CD4-positive, alpha-beta T cell treated with Interleukin-2 at 100 ng/mL for 4 hours (primary cell): ENCODE measurements at regions not wholly inside any gene's neighbourhood (a gene's known extent, or its start where the extent isn't known, plus 50 kb on each side); places are given as distances from the start of the nearest gene placed in this dataset.

Experiments used
- DNase-seq: peaks from one replicate; pipeline ENCODE4 v3.0.0-alpha.2; 2020; ENCODE audit warnings: low spot score

DNA sequence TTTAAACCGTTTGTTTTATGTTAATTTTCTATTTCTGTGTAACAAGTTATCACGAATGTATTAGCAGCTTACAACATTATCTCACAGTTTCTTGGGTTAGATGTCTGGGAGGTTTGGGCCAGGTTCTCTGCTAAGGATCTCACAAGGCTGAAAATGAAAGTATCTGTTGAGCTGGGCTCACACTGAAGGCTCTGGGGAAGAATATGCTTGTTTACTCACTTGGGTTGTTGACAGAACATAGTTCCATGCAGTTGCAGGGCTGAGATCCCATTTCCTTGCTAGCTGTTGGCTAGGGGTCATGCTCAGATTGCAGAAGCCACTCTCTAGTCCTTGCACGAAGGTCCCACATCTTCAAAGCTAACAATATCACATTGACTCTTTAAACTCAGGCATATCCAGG, 266.6 kb upstream of the GNAI1 start:
- no peak for DNase-seq

DNA sequence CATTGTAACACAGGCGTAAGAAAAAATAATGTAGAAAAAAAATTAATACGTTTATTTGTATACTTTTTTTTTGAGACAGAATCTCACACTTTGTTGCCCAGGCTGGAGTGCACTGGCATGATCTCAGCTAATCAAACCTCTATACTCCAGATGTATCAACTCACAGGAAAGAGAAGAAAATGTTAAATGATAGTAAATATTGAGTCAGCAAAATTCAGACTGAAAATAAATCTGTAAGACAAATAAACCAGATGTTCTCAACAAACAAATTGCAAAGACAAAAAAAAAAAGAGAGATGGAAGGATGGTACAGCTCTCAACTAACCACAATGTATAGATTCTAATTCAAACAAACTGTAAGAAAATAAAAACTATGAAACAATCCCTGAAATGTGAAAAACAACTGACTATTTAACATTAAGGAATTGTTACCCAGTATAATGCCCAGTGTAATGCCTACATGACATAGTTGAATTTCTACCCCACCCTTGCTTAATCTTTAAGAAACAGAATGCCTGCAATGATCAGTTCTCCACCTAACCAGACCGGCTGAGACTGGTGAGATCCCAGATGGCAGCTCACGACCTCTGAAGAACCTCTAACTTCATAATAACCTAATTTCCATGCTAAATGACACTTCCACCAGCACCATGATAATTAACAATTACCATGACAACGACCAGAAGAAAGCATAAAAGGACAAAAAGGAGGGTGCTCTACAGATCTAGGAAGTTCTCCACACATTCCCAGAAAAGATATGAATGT, 272.0 kb upstream of the GNAI1 start:
- no peak for DNase-seq

DNA sequence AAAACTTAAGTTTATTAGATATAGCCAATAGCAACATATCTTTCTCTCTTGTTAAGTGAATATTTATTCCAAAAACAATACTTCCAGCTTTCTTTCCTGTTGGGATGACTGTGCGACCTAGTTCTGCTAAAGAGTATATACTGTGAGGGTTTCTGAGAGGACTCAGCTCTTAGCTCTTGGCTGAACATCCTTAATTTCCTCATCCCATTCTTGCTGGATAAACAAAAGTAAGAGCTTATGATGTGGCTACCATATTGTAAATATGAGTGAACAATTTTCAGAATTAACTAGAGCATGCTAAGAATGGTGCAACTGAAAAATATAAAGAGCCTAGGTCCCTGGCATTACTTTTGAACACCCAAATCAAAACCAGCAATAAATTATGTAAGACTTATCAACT, 279.5 kb upstream of the GNAI1 start:
- no peak for DNase-seq

DNA sequence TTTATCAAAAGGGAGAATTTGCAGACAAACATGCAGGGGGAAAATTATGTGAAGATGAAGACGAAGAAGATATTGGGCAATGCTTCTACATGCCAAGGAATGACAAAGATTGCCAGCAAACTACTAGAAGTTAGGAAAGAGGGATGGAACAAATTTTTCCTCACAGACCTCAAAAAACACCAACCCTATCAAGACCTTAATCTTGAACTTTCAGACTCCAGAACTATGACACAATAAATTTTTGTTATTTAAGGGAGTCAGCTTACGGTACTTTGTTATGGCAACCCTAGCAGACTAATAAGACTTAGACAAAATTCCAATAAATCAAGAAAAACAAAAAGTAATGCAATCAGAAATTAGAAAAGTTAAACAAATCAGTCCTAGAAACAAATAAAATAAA, 280.0 kb upstream of the GNAI1 start:
- no peak for DNase-seq

DNA sequence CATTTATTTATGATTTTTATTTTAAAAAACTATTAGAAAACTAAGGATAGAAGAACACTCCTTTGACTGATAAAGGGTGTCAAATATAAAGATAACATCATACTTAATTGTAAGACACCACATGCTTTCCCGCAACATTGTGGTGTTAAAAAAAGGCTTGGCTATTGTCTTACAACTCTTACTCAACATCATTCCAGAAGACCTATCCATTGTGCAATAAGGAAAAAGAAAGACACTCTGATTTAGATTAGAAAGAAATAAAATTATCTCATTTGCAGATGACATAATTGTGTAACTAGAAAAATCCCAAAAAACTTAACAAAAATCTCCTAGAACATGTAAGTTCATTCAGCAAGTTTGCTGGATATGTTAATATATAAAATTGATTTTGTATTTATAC, 296.7 kb upstream of the GNAI1 start:
- no peak for DNase-seq

DNA sequence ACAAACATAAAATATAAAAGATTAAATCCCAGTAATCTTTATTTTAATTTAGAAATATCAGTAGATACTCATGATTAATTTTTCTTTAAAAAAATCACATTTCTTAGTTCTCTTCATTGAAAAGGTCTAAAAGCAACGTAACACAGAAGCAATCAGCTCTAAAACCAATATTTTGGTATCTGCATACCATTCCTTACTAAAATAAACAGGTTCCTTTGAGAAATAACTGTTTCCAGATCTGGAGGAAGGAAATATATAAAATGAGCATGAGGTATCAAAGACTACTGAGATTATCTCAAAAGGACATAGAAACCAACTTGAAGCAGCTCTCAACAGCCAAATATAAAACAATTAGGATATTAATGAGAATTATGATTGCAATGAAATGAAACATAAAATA, 301.0 kb upstream of the GNAI1 start:
- no peak for DNase-seq

DNA sequence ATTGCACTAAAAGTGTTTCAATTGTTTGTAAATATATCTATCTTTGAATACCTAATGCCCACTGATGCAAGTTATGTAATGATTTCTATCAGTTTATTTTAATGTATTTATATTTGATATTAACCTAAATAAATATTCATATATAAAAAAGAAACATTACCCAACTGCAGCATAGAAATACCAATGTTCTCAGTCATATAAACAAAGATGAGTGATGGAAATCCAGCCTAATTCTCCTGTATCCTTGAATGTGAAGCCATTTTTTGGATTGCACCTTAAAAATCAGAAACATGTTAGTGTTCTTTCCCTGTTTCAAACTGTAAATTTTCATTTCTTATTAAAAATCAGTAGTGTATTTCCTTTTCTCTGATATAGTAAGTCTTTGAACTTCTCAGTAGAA, 305.8 kb upstream of the GNAI1 start:
- DNase-seq = no peak

DNA sequence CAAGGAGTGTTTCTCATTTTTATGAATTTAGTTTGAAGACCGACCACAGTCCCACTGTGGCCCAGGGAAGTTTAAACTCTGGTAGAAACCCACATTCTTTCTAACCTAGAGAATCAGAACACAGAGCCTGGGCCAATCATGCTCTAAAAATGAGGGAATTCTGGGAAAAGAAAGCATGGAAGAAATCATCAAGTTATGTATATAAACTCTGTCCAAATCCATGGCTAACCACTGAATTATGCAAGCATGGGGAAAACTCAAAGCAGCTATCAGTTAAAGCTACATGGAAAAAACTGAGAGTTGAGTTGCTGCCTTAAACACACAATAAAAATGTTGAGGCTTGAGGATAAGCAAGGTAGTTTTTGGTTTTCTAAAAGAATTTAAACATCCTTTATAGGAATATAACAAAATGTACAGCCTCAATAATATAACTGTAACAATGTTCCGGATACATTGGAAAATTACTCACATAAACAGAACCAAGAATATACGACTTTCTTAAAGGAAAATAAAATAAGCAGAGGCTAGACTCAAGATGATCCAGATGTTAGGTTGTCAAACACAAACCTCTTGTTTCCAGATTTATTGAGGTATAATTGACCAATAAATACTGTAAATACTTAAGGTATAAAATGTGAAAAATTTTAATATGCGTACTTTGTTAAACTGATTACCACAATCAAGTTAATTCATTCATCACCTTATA, 311.2 kb upstream of the GNAI1 start:
- no peak for DNase-seq

DNA sequence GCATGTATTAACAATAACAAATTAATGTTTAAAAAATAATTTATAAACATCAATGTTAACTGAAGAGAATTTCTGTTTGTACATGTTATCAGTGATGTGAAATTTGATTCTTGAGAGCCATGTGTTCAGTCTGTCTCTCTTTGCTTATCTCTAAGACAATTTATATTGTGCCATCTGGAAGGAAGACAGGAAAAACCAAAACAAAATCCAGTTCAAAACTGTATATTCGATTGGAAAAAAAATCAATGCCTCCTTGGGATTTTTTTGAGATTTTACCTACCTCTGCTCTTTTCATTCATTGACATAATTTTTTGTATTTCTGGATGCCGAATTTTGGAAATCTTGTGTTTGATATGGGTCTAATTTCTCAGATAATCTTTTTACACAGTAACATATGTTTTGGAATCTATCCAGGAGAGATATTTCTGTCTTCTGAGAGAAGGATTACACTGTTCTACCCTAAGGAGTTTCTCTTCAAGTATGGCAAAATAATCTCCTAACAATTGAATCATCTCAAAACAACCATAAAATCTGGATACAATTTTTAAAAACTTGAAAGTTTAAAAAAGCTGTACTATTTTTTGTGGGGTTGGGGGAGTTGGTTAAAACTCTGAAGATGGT, 311.9 kb upstream of the GNAI1 start:
- DNase-seq = no peak

DNA sequence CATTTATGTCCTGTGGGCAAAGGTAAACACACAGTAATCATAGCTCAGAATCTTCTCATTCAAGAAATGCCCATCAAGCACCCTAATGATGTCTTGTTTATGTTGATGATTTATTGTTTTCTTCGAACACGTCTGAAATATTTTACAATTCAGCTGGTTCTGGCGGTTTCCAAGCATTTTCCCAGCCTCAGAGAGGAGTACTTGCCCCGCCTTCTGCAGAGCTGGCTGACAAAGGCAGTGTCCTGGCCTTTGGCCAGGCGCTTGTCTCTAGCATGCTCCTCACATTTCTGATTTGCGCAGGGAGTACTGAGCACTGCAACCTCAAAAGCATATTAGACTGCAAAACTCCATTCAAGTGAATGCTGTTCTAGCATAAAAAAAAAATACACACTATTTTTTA, 314.2 kb upstream of the GNAI1 start:
- no peak for DNase-seq

DNA sequence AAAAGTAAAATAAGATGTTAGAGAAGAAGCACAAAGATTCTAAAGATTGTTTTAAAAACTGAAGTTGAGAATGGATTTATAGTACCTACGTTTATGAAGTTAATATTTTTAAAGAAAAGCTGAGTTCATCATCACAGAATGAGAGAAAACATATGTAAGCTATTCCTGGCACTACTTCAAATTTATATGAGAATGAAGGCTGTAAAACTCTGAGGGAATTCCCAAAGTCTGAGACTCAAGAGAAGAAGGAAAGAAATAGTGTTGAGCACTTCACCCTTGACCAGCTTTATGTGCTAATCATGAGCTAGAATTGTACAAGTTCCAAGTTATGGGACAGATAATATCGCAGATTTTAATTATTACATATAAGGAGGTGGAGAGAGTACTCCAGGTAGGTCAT, 323.7 kb upstream of the GNAI1 start:
- DNase-seq = no peak

DNA sequence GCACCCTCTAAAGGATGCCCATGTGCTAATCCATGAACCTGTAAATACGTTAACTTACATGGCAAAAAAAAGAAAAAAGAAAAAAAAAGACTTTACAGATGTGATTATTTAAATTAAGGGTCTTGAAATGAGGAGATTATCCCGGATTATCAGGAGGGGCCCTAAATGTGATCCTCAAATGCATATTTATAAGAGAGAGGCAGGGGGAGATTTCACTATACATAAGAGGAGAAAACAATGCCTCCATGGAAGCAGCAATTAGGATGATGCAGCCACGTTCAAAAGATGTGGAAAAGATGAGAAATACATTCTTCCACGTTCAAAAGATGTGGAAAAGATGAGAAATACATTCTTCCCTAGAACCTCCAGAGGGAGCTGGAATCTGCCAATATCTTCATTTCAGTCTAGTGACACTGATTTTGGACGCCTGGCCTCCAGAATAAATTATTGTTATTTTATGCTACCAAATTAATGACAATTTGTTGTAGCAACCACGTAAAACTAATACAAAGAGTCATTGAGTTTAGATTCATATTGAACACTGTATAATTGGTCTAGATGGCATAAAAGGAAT, 328.4 kb upstream of the GNAI1 start:
- no peak for DNase-seq

DNA sequence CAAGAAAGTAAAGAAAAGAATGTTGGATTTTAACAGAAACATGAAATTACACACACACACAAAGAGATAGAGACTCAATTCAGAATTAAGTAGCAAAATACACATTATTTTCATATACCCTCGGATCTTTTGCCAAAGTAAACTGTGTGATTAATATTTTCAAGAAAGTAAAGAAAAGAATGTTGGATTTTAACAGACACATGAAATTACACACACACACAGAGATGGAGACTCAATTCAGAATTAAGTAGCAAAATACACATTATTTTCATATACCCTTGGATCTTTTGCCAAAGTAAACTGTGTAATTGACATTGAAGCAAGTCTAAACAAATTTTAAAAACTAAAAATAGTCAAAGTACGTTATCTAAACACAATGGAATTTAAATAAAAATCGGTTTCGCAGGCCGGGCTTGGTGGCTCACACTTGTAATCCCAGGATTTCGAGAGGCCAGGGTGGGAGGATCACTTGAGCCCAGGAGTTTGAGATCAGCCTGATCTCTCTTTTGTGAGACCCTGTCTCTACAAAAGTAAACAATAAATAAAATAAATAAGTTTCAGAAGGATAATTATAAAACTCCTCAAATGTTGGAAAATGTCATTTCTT, 337.3 kb upstream of the MAGI2 start:
- DNase-seq = no peak

DNA sequence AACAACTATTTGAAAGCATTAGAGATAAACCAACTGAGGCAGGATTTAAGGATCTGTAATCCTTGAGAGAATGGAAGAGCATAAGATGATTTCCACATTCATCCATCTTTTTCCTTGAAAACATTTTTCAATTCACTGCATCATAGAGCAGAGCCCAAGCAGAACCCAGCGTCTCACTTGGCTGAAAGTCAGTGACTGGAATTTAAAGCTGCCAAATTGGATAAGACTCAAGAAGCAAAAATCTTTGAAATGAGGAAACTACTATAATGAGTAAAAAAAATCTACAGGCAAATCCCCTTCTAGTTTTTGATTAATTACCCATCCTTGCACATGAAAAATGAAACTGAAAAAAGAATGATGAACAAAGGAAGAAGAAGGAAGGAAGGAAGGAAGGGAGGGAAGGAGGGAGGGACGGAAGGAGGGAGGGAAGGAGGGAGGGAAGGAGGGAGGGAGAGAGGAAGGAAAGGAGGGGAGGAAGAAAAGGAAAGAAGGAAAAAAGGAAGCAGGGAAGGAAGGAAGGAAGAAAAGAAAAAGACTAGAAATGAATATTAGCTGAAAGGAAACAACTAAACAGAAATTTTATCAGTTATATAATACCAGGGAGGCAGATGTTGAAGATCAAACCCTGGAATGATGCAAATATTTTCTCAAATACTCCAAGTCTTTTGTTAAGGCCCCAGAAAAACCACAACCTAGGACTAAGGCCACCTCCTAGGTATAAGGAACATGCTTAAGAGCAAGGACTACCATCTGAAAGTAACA, 336.3 kb upstream of the MAGI2 start:
- DNase-seq = no peak

DNA sequence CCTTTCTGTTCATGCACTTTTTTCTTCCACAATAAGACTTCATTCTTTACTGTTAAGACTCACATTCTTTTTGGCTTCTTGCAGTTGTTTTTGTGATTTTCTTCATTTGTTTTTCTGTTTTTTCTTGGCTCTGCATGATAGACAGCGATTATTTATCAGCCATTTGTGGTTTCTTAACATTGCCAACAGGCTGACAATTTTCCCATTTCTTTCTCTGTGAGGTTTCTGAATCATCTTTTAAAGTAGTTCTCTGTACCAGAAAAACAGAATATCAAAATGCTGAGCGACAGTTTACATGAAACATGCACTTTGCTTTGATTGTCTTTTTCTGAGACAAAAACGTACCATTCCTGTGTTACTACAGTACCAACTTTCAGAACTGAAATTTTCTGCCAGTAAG, 334.2 kb upstream of the MAGI2 start:
- DNase-seq = no peak

DNA sequence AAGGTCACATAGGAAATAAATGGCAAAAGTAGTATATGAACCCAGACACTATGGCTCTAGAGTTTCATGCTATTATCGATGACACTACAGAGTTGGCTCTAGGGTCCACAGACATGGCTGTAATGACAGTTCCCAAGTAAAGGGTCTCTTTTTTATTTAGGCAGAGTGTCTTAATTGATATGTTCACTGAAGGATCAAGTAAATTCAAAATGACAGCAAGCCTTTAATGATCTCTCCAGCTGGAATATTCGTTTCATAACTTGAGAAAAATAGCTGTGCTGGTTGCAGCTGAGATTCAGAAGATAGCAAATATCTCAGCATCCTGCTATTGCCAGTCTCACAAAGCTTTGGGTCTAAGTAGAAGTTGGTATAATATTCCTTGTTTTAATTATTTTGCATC, 333.6 kb upstream of the MAGI2 start:
- no peak for DNase-seq

DNA sequence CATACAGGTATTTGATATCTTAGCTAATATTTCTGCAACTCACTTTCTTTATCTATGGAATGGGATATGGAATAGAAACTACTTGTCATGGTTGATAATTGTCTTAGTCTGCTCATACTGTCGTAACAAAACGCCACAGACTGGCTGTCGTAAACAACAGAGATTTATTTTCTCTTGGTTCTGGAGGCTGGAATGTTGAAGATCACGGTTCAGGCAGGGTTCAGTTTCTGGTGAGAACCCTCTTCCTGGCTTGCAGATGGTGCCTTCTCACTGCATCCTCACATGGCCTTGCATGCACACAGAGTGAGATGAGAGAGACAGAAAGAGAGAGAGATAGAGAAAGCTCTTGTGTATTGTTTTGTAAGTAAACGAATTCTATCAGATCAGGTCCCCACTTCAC, 332.7 kb upstream of the MAGI2 start:
- no peak for DNase-seq

DNA sequence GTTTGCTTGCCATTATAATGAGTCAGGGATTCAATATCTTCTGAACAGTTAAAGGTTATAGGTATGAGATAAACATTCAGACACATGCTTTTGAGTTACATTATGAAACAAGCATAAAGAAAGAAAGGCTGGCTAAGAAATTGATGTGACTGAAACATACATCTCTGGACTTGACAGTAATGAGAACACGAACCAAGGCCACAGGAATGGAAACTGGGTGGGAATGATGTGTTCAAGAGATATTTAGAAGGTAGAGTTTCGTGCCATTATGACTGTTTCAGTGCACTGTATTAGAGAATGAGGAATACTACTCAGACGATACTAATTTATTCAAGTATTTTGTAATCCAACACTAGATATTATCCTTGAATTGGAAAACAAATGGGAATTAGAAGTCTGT, 332.1 kb upstream of the MAGI2 start:
- no peak for DNase-seq

DNA sequence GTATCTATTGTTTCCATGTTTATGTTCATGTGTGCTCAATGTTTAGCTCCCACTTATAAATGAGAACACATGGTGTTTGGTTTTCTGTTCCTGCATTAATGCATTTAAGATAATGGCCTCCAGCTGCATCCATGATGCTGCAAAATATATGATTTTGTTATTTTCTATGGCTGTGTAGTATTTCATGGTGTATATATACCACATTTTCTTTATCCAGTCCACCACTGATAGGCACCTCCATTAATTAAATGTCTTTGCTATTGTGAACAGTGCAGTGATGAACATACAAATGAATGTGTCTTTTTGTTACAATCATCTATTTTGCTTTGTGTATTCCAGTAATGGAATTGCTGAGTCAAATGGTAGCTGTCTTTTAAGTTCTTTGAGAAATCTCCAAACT, 329.4 kb upstream of the MAGI2 start:
- no peak for DNase-seq

DNA sequence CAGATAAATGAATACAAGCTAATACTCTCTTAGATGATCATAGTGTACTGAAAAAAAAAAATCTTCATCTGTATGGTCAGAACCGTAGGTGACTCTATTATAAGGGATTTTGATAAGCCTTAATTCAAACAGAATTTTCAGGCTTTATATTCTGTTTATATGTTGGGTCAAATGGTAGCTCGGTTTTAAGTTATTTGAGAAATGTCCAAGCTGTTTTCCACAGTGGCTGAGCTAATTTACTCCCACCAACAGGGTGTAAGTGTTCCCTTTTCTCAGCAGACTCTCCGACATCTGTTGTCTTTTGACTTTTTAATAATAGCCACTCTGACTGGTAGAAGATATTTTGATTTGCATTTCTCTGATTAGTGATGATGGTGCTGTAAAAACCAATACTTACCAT, 328.8 kb upstream of the MAGI2 start:
- no peak for DNase-seq

DNA sequence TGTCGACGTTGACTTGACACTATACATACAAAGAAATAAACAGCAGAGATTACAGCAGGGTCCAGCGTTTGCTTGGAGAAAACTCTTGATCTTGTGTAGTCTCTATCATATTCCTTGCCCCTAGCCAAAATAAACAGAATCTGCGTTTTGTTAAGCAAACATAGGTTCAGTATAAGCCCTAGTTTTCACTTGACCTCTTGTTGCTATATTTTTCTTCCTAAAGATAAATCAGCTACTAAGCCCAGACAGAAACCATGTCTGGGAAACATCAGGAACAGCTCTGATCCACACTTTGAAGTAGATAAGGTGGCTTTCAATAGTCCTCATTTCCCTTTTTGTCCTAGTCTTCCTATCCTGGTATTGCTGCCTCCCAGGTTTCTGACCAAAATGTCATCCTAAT, 328.2 kb upstream of the MAGI2 start:
- DNase-seq = no peak
